C1 segment of cervical spinal cord (tissue), 14 donors: ENCODE measurements at regions not wholly inside any gene's neighbourhood (a gene's known extent, or its start where the extent isn't known, plus 50 kb on each side); places are given as distances from the start of the nearest gene placed in this dataset.
A peak's percentile ranks its signal among the peaks of the same experiment; 100 is the strongest.
"Not testable (repeated sequence)": the region's sequence is repeated elsewhere in the genome, so short reads cannot be mapped to it uniquely, and the experiment has no call there.

ENCODE experiments used
- DNase-seq, 14 donors: peaks; one replicate each; lab custom pipeline; 2025; lab: John Stamatoyannopoulos, UW

DNA sequence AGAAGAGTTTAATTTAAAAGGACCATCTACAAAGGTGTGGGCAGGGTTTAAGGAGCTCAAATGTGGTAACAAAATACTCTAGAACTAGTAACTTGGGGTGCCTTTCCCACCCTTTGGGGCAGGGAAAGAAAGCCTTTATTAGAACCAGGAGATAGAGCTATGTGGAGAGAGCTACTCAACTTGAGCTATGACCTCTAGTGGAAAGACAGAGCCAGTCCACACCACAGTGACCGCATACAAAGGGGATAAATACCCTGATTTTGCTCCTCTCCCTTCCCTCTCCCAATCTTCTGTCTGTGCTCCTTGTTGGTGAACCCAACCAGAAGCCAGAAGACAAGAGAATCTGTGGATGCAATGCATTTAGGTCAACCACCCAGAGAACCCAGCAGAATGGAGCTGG is 54.4 kb upstream of the JAK1 start:
- DNase-seq: peak in 1 of 14 donors; percentile 8

DNA sequence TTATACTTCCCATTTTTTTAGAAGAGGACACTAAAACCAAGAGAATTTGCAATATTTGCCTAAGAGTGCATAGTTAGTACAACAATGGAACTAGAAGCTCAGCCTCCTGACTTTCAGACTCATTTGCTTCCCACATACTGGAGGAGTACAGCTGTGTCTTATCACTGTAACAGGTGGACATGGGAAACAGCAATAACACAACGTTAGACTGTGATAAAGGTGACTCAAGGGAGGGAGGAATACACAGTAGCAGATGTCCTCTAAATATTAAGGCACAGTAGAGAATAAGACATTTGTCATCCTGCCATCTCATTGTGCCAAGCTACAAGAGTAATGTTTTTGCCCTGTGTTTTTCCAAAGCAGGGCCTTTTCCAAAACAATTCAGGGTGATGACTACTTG is 55.4 kb upstream of the JAK1 start:
- peak in 1 of 14 donors; percentile 78 for DNase-seq

DNA sequence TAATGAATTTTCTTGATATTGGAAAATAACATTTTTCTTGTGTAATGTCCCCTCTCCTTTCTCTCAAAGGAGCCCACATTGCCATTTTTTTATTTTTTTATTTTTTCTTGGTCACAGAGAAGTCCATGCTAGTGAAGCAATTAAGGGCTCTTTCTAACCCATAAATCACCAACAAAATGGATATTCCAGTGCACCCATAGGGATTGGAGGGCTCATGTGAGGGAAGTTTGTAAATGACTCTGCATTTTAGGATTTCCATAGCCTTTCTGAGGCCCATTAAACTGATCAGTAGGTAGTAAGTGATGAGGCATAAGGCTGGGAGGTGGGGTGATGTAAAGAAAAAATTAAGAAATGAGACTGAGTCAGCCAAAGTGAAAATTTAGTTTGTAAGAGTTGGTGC is 55.9 kb upstream of the JAK1 start:
- DNase-seq: no peak

DNA sequence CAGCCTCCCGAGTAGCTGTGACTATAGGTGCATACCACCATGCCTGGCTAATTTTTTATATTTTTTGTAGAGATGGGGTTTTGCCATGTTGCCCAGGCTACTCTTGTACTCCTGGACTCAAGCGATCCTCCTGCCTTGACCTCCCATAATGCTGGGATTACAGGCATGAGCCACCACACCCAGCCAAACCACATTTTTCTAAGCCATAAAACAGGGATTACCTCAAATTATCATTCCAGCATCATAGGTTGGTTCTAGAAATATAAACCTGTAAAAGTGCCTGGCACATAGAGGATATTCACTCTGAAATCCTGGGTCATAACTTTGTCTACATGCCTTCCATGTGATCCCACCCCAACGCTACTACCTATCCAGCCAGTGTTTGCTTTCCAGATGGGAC is 59.4 kb upstream of the JAK1 start:
- DNase-seq: no peak

DNA sequence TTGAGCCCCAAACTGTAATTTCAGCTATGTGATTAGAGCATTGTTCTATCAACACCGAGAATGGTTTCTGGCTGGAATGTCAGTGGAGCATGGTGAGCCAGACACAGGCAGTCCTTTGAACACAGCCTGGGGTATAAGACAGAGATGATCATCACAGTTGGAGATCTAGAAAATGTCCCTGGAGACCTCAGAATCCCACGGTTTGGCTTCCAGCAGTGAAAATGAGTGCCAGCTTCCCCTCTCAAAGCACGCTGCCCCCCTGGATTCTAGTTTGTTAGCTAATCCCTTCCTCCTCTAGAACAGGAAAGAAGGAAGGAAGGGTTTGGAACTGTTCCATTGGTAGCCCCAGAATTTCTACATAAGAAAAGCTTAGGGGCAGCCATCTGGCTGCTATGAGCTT is 59.9 kb upstream of the JAK1 start:
- DNase-seq: no peak

DNA sequence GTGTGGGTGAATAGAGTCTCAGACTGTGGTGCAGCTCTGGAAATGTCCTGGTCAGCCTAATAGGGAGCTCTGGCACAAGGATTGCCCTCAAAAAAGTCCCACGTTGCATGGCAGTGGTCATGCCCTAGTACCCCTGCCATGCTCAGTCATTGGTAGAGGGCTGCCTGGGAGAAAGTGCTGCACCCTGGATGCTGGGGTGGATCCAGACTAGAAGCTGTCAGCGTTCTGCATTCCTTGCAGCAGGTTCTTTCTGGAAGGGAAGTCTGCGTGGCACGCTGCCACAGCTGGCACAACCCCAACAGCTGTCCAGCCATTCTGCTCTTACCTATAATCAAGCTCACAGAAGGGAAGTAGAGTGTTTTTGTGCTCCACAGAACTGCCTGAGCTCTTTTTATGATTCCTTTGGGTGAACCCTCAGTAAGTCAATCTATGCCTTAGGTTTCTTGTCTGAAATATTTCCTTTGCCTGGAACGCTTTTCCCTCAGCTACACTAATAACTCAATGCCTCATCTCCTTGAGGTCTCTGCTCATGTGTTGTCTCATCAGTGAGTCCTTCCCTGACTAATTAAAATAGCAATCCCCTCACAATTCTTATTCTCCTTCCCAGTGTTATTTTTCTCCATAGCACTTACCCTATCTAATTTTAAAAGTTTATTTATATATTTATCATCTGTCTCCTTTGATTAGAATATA is 61.5 kb upstream of the JAK1 start:
- DNase-seq: peak in 3 of 14 donors; percentile 4 to 20 (median 8)

DNA sequence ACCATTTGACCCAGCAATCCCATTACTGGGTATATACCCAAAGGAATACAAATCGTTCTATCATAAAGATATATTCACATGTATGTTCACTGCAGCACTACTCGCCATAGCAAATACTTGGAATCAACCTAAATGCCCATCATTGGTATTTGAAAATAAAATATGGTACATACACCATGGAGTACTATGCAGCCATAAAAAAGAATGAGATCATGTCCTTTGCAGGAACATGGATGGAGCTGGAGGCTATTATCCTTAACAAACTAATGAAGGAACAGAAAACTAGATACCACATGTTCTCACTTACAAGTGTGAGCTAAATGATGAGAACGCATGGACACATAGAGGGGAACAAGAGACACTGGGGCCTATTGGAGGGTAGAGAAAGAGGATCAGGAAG is 63.1 kb upstream of the JAK1 start:
- not testable (repeated sequence) for DNase-seq

DNA sequence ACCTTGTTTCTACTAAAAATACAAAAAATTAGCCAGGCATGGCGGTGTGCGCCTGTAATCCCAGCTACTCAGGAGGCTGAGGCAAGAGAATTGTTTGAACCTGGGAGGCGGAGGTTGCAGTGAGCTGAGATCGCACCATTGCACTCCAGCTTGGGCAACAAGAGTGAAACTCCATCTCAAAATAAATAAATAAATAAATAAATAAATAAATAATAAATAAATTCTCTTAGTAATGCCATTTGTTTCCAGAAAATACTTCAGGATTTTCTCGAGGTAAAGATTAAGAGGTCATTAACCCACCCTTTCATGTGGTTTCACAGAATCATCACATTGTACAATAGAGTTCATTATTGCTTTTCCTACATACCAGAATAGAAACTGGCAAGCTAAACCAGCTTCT is 68.5 kb upstream of the JAK1 start:
- not testable (repeated sequence) for DNase-seq

DNA sequence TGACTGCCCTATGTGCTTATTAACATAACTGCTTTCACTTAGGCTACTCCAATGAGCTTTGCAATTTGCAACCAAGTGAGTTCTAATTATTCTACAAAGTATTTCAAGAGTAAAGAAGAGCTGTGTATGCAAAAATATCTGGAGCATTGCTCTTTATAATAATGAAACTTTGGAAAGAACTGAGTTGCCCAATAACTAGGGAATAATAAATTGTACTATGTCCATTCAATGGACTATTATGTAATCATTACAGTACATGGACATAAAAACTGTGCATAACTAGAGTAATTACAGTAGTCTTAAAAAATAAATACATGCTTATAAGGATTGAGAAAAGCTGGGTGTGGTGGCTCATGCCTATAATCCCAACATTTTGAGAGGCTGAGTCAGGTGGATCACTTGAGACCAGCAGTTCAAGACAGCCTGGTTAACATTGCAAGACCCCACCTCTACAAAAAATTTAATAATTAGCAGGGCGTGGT is 70.3 kb upstream of the JAK1 start:
- DNase-seq: no peak

DNA sequence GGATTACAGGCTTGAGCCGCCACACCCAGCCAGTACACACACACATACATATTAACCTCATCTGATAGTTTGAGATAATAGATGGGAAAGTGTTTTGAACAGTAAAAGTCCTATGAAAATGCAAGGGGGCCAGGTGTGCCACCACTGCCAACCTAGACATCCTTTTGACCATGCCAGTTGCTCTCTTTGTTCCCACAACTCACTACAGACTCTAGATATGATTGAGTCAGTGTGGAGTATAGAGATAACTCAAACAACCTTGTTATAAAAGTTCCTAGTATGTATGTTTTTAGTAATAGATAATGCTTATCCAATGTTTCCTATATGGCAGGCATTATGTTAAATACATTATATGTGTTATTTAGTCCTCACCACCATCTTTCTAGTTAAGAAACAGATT is 72.7 kb upstream of the JAK1 start:
- DNase-seq: no peak

DNA sequence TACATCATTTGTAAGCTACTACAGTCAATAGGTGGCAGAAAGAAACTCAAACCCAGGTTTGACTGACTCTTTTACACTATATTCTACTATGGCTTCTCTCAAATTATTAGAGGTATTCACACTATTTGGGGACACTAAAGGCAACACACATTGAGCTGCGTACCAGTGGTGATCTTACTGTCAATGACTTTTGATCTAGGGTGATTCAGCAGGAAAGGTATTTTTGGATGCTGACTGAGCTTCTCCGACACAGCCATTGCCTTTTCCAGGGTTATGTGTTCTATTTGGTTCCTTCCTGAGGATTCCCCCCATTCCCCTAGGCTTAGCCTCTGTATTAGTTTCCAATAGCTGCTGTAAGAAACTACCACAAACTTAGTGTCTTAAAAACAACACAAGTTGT is 73.2 kb upstream of the JAK1 start:
- DNase-seq: no peak

DNA sequence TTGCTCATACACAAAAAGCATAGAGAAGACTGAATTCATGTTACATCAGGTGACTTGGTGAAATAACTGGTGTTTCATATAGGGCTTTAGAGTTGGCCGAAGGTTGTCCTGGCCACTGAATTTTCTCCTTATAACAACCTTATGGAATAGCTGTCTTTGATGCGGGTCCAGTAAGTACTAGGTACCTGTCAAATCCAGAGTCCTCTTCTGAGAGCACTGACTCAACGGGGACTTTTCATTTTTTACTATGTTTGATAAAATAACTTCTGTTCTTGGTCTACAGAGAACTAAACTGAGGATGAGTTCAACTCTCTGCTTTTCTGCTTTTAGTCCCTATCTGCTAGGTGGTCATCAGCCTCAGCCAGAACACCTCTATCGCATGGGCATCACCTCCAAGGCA is 76.1 kb upstream of the JAK1 start:
- DNase-seq: no peak

DNA sequence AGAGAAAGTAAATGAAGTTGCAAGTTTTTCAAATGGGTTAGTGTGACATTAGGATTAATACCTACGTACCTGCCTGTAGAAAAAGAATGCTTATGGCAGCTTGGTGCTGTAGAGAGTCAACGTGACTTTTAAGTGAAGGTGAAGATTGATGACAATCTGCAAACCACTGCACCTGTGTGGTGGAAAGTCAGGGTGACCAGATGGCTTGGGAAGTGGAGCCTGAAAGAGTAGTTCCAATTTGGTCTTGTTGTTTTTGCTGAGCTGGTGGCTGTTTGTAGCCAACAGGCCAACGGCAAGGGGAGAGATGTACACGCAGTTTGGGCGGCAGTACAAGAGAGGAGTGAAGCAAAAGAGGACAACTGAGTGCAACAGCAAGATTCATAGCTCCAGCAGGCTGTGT is 78.1 kb upstream of the JAK1 start:
- no peak for DNase-seq

DNA sequence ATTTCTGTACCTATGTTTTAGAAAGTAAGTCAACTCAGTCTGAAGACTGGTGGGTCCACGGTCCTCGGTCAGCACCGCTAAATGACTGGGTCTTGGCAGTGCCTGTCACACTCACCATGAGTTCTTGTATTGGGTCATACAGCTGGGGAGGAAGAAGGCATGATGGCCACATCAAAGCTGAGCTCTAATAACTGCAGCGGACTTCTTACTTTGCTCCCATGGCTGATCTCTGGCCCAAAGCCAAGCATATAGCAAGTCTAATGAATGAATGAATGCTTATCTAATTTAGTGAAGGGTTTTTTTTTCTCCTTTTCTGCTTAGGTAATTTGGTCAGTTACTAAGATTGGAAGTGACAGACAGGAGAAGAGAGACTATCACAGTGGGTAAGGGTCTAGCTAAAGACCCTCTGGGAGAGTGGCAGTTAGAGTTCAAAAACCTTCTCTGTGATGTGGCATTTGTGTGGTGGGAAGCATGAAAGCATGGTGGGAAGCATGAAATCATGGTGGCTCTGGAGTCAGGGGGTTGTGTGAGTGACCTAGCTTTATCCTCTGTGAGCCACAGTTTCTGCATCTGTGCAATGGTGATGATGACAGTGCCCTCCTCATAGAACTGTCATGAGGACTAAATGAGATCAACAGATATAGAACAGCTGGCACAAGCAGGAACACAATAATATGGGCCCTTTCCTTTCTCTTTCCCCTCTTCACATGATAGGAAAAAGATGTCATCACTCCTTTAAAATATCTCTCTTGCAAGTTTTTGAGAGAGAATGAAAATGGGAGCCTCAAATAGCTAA is 78.9 kb upstream of the JAK1 start:
- DNase-seq: no peak

DNA sequence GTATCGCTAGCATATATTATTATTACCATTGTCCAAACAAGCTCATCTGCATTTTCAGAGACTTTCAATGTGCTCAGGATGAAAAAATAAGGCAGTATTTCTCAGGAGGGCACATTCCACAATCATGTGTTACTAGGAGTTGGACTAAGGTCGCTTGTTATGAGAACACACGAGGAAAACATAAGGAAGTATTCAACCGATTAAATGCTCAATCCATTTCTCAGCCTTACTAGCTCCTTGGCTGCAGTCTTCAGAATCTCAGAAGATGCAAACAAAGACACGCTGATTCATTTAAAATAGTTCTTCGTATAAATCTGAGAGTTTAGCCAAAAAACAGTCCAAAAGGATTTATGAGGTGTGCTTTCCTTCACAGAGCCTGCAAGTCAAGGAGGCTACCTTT is 82.0 kb upstream of the JAK1 start:
- no peak for DNase-seq

DNA sequence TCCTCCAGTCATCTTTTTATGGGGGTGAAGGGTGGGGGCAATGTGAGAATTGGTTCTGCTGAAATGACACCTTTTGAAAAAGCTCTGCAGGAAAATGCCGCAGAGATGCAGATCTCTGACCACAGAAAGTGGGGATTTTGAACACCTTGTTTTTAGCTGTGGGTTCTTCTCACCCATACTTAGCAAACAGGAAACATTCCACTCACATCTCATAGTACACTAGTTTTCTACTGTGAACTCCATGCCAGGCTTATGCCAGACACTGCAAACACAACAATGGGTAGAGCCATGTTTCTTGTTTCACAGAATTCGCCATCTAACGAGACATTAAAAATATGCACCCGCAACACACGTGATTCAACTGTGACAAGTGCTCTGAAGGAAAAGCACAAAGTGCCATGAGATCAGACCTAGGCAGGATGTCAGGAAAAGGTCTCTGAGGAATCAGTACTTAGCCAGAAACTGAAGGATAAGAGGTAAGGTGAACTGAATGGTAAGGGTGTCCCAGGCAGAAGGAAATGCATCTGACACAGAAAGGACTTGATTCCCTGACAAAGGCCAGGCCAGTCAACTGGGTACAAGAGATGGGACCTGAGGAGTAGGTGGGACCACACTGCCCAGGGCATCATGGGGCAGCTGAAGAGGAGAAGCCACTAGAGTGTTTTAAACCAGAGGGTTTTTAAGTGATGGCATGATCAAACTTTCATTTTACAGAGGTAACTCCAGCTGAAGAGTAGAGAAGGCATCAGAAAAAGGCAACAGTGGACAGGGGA is 83.8 kb upstream of the JAK1 start:
- no peak for DNase-seq

DNA sequence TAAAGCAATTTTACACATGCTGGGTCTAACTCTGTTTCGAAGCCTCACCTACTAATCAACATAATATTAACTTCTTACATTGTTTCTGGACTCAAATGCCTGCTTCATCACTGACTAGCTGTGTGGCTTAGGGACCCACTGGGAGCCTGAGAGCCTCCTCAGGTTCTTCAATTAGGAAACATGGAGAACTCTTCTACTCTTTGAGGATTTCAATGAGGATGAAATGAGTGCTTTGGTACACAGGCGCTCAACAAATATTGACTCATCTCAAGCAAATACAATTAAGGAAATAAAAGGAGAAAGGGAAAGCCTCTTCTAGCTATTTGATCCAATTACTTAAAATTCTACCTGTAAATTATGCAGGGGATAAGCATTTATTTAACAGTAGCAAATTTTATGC is 84.4 kb upstream of the JAK1 start:
- no peak for DNase-seq

DNA sequence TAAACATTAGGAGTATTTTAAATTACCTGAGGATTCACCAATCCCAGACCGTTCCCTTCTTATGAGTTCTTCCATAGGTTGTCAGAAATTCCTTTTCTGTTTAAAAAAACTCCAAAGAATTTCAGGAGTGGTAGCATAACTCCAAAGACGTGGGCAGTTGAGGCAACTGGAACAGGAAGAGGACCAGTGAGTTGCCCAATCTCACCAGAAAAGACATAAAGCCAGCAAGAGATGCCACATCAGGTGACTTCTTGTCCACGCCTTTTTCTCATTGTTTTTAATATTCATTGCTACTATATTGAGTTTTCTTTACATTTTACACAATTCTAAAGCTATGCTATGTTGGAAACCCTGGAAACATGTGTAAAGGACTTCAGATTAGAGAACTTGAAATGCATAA is 88.1 kb upstream of the JAK1 start:
- no peak for DNase-seq

DNA sequence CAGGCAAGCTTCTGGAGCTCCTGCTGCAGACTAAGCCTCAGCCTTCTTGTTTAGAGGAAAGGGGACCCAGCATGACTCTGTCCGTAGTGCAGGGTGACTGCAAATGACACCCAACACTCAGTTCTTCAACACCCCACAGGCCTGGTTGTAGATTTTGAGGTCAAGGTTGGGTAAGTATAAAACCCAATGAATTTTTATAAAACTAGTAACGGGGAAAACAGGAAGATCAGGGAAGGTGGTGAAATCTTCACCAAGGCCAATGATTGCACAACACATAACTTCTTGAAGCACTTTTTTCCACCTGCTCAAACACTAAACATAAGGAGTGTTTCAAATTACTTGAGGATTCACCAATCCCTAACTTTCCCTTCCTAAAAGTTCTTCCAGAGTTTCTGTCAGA is 89.4 kb upstream of the JAK1 start:
- DNase-seq: no peak

DNA sequence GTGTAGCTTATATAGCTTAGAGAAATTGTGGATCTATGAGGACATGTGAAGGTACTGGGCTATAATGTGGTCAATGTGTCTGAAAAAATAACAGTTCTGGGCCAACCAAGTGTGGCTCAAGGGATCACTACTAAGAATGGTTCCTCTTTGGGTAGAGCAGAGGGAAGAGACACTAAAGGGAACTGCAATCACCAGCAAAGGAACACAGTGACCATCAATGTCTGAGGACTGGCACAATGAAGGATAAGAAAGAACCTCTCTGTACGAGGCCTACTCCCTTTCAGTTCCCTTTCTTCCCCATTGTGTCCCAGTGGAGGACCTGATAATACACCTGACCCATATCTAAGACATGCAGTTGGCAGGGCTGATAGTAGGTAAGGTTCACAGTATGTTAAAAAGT is 89.9 kb upstream of the JAK1 start:
- DNase-seq: no peak

DNA sequence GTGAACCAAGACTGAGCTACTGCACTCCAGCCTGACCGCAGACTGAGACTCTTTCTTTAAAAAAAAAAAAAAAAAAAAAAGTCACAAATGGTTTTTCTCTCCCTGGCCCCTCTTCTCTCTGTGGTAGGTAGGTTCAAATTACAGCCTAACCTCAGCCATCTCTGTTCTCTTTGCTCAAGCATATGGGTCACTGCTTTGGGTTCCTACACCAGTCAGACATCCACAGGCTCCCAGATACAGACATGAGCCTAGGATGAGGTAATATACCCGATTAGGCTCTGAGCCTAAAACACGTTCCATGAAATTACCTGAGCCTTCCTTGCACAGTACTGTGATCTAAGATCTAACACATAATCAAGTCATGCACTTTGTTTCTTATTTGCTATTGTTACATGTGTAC is 90.5 kb upstream of the JAK1 start:
- no peak for DNase-seq

DNA sequence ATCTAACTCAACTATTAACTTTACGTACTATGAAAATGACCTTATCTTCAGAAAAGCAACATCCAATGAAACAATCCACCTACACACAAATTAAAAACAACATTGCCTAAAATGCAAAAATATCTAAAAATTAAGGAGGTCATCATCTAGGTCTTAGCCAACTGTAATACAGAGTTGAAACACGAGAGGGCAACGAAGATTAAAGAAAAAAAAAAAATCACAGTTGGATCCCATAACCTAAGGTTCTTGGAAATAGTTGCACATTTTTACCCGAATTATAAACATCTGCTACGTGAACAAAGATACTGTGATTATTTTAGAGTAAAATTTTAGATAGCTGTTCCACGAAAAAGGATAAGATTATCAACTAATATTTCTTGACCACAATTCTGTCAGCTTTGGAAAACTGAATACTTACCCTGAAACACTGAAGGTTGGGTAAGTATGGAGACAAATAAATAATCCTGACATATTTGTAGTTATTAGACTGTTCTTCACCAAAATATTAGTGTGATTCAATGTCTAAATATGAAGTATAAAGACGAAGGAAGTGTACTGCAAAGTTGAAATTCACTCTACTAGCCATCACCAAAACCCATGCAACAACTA is 88.0 kb upstream of the AK4 start:
- DNase-seq: peak in 1 of 14 donors; percentile 22
